GM18909 (cell line): ENCODE measurements at regions not wholly inside any gene's neighbourhood (a gene's known extent, or its start where the extent isn't known, plus 50 kb on each side); places are given as distances from the start of the nearest gene placed in this dataset.
"Not testable (repeated sequence)": the region's sequence is repeated elsewhere in the genome, so short reads cannot be mapped to it uniquely, and the experiment has no call there.

Experiments
- ATAC-seq: cut with Tn5 transposase; IDR thresholded peaks from one replicate; pipeline ENCODE4 v1.9.1; 2021; ENCODE audit warnings: mild to moderate bottlenecking; ENCODE audit not compliant: unreplicated experiment, poor library complexity

DNA sequence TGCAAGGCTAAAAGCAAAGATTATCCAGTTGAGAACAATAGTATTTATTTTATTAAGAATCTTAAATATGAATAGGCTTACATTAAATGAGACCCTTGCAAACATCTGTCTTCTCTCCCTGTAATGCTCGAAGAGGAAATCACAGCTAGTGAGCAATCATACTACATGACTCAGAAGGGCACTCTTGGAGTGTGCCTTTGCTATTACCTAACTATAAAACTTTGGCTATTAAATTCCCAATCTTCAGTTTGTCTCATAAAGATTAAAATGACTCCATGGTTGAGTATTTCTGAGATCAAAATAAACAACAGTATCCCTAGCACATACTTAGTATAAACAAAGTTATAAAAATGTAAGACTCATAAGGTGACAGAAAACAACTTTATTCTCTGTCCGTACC, 296.9 kb downstream of the KCNJ3 start:
- no peak for ATAC-seq

DNA sequence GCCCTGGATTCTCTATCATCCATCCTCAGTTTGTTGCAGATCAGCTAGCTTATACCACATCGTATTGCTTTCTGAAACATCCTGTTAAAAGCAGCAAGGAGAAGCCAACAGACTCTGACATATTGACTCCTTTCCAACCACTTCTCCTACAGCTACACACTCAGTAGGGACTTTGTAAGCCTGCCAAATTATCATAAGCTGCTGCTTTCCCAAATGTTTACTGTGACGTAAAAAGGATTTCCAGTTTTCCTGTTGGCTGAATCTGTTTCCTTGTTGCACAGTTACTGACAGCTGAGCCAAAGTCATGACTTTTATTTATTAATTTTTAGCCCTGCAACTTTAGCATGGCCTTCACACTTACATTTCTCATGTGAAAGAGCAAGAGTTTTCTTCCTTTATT, 294.3 kb downstream of the KCNJ3 start:
- ATAC-seq = no peak

DNA sequence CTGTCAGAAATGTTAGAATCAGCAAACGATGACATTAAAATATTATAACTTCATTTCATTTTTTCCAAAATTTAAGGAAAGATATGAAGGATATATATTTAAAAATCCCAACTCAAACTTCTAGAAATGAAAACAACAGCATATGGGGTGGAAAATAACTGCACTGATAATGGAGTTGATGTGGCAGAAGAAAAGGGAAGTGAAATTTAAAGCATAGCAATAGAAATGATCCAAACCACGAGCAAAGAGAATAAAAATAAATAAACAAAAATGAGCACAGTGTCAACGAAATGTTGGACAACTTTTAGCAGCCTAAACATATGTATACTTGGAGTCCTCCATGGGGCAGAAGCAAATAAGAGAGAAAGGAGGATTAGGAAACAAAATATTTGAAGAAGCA, 280.2 kb downstream of the KCNJ3 start:
- ATAC-seq = no peak

DNA sequence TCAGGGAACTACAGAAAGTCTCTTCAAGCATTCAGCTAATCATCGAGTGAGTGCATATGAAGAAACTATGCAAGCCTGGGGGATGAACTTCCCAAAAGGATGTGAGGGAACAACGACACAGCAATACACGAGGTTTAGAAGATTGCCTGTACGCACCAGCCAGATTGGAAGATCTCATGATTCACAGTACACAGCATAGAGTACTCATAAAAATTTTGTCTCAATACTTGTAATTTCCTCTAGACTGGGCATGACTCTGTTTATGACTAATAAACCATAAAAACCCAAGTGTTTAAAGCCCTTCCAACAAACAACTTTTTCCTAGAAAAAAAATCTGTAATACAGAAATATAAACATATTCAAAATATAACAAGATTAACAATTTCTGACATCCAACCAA, 279.7 kb downstream of the KCNJ3 start:
- no peak for ATAC-seq

DNA sequence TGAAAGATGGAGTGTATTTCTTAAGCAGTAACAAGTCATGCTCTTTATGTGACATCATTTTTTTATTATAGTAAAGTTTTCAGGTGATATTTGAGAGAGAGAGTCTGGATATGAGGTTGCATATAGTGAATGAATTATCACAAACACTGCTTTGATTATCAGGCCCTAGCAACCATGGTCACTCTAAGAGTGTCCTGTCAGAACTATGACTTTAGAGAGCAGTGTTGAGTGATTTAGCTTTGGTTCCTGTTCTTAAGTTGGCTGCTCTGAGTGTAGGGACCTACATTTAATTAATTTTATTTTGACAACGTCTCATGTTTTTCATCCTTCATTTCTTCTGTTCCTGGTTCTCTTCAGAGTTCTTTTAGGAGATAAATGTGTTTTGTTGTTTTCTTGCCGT, 275.5 kb downstream of the KCNJ3 start:
- no peak for ATAC-seq

DNA sequence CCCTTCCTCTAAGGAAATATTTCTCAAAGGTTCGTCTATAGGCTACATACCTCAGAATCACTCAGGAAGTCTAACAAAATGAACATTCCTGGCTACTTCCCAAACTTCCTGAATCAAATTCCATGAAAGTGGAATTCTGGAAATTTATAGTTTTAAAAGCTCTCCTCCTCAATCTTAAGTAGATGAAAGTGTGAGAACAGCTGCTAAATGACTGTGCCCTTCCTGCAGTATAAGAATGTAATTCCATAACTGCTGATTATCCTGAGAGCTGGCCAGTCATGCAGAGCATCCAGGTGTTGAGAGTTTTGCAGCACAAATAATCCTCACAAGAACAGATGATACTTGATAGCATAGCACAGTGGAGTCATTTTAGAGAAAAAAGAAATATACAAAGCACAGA, 265.0 kb downstream of the KCNJ3 start:
- no peak for ATAC-seq

DNA sequence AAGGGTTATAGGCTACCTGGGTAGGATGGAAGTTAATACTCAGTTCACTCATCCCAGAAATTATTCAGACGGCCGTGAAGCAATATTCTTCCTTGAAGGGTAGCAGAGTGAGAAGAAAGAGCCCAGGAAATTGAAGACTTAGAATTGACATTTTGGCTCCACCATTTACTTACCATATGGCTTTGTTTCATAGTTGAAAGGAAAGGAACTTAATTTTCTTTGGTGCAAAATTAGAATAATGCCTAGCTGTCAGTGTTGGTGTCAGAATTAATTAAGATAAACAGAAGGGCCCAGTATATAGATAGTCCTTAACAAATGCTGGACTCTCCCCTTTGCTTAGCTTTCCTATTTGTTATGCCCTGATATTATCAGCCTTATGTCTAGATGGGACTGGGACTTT, 263.2 kb downstream of the KCNJ3 start:
- ATAC-seq = no peak

DNA sequence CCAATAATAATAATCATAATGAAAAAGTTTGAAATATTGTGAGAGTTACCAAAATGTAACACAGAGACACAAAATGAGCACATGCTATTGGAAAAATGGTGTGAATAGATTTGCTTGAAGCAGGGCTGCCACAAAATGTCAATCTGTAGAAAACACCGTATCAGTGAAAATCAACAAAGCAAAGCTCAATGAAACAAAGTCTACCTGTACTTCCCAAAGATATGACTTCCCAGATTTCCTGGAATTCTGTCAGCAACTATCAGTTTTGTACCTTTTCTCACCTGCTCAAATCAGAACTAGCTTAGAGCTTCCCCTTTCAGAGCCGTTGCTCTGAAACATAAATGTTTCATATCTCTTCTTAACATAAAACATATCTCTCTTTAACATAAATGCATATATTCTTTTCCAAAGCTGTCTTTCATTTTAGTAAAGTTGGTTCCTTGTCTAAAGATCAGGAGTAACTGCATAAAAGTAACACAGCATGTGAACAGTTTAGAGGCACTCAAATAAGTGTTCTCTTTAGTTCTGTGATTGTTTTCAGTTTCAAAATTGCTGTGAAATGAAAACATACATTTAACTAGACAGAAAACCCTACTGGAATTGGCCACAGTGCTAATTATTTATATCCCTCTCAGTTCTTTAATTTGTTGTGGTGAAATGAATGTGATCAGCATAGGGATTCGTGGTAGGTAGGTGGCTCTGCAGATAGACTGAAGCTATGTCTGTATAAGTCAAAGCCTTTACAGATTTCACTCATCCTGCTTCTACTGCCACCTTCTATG, 262.5 kb downstream of the KCNJ3 start:
- no peak for ATAC-seq

DNA sequence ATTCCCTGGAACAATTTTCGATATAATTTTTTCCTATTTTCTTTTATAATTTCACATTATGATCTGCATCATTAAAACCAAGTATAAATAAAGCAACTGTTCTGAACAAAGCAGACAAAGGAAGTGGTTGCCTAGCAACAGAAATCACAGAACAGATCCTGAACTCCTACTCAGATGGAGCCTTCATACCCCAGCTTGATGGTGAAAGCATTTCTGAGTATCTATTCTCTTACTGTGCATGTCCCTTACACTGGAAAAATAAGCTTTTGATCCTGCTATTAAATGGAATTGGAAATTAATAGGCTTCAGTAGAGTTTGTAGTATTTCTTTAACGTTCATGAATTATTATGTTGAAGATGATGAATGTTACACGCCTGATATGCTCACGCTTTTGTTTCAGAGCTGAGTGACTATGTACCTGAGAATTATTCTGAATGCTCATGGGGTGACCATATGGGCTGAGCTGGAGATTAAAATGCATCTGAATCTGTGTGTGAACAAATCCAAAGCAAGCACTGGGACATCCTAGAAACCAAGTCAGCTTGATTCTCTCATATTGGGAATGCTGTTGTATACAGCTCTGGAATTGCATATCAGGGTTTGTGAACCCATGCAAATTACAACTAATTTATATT, 254.0 kb downstream of the KCNJ3 start:
- no peak for ATAC-seq

DNA sequence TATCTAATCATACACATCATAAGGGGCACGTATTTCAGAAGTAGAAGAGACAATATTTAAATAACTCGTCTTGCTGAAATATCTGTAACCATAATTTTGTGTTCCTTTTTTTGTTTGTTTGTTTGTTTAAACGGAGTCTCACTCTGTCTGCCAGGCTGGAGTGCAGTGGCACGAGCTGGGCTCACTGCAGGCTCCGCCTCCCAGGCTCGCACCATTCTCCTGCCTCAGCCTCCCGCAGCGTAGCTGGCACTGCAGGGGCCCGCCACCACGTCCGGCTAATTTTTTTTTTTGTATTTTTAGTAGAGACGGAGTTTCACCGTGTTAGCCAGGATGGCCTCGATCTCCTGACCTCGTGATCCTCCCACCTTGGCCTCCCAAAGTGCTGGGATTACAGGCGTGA, 248.9 kb downstream of the KCNJ3 start:
- ATAC-seq = not testable (repeated sequence)

DNA sequence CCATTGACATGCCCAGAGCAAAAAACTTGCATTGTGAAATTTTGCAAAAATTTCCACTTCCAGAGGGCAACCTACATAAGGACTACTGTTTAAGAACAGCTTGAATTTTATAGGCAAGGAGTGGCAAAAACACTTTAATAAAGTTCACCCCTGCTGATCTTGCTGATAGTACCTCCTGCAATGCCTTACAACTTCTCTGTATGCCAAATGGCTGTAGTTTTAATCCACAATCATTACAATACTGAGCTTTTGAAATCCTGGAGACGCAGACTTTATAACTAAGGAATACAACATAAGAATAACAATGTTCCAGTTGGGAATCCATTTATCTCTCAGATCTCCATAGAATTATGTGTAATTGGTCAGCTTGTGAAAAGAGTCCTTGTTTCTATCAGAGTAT, 247.5 kb downstream of the KCNJ3 start:
- no peak for ATAC-seq

DNA sequence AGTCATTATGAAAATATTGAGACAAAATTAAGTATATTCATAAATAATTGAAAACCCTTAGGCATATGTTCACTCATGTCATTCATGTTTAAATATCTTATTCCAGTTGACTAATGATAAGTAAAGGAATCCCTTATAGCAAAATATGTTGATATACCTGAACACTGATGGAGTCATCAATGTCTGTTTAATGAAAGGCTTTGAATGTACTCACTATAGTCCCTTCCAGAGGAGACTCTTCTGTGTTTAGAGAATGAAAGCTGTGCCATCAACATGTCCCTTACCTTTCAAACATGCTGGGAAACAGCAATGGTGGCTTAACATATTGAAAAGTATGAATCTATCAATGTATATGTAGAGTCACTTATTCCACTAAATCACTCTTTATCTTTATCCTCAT, 242.9 kb downstream of the KCNJ3 start:
- no peak for ATAC-seq

DNA sequence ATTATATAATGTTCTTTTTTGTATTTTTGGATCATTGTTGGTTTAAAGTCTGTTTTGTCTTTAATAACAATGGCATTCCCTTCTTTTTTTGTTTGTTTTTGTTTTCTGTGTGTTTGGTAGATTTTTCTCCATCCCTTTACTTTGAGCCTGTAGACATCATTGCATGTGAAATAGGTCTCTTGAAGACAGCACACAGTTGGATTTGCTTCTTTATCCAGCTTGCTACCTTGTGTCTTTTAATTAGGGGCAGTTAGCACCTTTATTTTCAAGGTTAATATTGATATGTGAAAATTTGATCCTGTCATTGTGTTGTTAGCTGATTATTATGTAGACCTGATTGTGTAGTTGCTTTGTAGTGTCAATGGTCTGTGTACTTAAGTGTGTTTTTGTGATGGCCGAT, 235.7 kb downstream of the KCNJ3 start:
- ATAC-seq = no peak

DNA sequence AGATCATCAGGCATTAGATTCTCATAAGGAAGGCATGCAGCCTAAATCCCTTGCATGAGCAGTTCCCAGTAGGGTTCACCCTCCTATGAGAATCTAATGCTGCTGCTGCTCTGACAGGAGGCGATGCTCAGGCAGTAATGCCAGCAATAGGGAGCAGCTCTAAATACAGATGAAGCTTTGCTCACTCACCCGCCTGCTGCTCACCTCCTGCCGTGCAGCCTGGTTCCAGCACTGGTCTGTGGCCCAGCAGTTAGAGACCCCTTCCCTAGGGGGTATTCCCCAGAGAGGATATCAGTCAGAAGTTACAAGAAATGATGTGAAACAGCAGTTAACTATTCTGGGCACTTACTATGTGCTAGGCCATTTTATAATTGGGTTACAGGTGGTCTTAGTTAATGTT, 226.0 kb downstream of the KCNJ3 start:
- ATAC-seq = no peak

DNA sequence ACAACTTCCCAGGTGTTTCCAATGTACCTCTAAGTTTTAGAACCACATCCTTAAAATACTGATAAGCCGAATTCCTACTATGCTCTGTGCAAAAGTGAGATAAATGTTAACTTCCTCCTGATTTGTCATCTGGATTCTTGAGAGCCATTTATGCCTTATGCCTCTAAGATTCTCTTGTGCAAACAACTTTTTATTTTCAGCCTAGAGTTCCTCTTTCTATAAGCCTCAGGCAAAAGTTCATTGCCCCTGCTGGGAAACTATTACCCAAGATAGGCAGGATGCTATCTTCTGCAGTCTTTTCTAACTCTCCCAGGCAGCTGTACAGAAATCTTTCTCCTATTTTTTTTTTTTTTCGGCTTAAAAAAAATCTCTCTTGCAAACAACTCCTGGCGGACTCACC, 216.1 kb downstream of the KCNJ3 start:
- no peak for ATAC-seq

DNA sequence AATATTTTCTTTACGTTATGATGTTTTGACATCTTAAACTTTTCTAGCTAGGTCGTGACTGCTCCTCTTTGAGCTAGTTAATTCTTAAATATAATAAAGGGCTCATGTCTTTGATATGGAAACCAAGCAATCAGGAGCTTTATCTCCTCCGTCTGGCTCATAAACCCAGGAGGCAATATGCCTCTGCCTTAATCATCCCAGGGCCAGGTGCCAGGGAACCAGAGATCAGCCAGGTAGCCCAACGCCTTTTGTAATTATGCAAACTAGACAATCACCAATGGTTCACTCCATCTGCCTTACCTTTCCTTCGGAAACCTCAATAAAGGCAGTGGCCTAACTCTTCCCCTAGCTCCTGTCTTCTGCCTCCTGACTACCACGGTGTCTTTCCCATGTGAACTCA, 213.7 kb downstream of the KCNJ3 start:
- no peak for ATAC-seq

DNA sequence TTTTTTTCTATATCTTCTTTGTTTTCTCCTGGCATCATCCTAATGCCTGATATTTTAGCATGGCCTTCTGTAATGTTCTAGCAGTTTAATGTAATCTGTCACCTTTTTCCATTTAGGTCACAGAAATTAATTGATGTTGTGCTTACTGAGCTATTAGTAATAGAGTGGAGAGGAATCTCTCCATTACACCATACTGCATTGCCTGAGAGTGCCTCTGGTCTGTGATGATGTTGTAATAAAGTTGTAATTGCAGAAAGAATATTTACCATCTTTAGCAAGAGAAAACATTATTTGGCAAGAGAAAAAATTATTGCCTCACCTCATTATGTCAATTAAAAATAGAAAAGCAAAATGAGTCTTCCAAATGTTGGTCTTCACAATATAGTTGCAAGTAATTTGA, 213.2 kb downstream of the KCNJ3 start:
- no peak for ATAC-seq

DNA sequence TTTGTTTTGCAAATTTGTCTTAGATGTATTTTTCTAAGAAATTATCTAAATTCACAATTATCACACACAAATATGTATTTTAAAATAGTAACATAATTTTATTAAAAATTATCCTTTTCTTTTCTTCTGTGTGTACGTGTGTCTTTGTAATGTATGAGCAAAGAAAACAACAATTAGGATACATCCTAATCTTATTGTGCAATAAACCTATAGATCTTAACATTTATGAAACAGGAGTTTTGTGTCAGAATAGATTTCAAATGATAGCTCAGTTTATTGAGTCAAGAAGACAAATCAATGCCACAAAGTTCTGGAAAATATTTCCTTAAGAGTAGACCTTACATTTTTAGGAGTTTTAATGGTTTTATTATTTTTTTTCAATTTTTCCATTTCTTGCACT, 212.2 kb downstream of the KCNJ3 start:
- no peak for ATAC-seq

DNA sequence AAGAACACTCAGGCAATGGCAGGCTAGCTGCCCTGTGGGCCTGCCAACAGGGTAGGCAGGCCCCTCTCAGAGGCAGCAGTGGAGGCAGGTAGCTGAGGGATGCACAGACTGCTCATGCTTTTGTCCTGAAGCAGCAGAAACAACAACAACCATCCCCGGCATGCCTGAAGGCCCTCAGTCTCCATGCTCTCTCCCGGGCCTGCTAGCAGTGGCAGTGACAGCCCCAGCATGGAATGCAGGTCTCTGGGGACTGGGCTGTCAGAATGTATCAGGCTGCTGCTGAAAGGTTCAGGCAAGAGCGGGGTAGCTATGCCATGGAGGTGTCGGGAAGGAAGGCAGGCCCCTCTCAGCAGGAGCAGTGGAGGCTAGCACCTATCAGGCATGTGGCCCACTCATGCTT, 209.8 kb downstream of the KCNJ3 start:
- ATAC-seq = no peak
